ENCODE measurements at regions not wholly inside any gene's neighbourhood (a gene's known extent, or its start where the extent isn't known, plus 50 kb on each side); places are given as distances from the start of the nearest gene placed in this dataset.

DNA sequence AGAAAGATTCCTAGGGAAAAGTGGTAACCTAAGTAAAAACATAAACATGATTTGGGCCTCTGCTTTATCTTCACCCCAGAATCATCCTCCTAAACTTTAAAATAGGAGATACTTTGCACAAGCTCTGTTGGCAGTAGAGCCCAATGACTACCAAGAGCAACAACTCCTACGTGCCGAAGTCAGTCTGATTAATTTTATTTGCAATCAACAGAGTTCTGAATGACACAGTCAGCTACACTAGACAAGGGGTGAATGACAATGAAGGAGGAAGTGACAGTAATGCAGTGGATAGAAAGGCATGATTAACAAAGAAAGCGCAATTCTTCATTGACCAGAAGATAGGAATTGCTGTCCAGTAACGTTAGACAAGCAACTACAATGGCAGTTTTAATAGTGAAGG lies 957.9 kb upstream of the USP15 start:
- H3K9me3 ChIP-seq (ENCODE audit: control insufficient read depth, insufficient read depth, low read length): peaks cover under 1% of the 10 kb centered on the region; the same call in 1 of the 2 replicates
- no peaks in the 10 kb centered on the region for H3K27me3 ChIP-seq (ENCODE audit: control insufficient read depth, insufficient read depth, low read length)
- CTCF ChIA-PET: no interaction called here
- no peak overlapping the region for H3K27ac ChIP-seq (ENCODE audit: low read depth, low read length)
- TF ChIP-seq, protein P1, sequence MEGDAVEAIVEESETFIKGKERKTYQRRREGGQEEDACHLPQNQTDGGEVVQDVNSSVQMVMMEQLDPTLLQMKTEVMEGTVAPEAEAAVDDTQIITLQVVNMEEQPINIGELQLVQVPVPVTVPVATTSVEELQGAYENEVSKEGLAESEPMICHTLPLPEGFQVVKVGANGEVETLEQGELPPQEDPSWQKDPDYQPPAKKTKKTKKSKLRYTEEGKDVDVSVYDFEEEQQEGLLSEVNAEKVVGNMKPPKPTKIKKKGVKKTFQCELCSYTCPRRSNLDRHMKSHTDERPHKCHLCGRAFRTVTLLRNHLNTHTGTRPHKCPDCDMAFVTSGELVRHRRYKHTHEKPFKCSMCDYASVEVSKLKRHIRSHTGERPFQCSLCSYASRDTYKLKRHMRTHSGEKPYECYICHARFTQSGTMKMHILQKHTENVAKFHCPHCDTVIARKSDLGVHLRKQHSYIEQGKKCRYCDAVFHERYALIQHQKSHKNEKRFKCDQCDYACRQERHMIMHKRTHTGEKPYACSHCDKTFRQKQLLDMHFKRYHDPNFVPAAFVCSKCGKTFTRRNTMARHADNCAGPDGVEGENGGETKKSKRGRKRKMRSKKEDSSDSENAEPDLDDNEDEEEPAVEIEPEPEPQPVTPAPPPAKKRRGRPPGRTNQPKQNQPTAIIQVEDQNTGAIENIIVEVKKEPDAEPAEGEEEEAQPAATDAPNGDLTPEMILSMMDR (IDR thresholded peaks at IDR 0.05; ENCODE audit: low read depth, low read length): no peak
- POLR2A ChIA-PET: no interaction called here
- DNase-seq (ENCODE audit: low read depth, low spot score): no peak
- no peak overlapping the region for H3K4me3 ChIP-seq (ENCODE audit: low read depth, low read length)

DNA sequence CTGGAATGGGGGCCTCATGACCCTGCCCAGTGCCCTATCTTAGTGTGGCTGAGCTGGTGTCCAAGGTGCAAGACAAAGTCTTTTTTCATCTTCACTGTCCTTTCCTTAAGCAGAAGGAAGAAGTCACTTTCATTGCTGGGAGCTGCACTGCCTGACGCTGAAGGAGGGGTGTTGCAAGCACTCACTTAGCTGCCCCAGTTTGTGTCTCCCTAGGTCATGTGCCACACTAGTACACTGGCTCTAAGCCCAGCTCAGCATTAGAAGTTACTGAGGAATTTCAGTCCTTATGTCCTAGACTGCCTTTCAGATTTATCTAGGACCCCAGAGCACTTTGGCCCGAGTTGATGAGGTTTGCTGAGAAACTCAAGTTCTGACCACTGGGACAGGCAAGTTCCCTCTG lies 952.0 kb upstream of the USP15 start:
- TF ChIP-seq, protein P1 (IDR thresholded peaks at IDR 0.05; ENCODE audit: low read depth, low read length): no peak
- ChIA-PET CTCF (no interaction called here), POLR2A (no interaction called here)
- Histone ChIP-seq H3K4me3 (ENCODE audit: low read depth, low read length) (no peak overlapping the region), H3K27me3 (ENCODE audit: control insufficient read depth, insufficient read depth, low read length) (no peaks in the 10 kb centered on the region), H3K27ac (ENCODE audit: low read depth, low read length) (no peak overlapping the region), H3K9me3 (ENCODE audit: control insufficient read depth, insufficient read depth, low read length) (peaks cover 12% of the 10 kb centered on the region; the same call in 1 of the 2 replicates)
- no peak for DNase-seq (ENCODE audit: low read depth, low spot score)

DNA sequence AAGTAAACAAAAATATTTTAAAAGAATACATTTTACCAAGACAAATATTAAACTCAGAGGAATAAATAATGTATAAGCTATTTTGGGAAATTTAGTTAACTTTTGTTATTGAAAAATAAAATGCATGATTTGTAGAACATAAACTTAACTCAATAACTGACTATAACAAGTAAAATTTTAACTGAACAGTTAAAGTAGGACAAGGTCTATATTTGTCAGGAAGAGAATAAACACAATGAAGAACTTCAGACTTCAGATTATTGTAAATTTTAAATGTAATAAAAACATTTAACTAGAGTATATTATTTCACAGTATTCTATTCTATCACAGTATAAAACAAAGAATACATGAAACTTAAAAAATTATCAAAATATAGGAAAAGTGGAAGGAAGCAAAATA lies 948.8 kb upstream of the USP15 start:
- Histone ChIP-seq H3K27ac (ENCODE audit: low read depth, low read length) (no peak overlapping the region), H3K9me3 (ENCODE audit: control insufficient read depth, insufficient read depth, low read length) (peaks cover 15% of the 10 kb centered on the region), H3K27me3 (ENCODE audit: control insufficient read depth, insufficient read depth, low read length) (no peaks in the 10 kb centered on the region), H3K4me3 (ENCODE audit: low read depth, low read length) (no peak overlapping the region)
- CTCF ChIA-PET: no interaction called here
- TF ChIP-seq, protein P1 (IDR thresholded peaks at IDR 0.05; ENCODE audit: low read depth, low read length): no peak
- DNase-seq (ENCODE audit: low read depth, low spot score): no peak
- POLR2A ChIA-PET: no interaction called here

DNA sequence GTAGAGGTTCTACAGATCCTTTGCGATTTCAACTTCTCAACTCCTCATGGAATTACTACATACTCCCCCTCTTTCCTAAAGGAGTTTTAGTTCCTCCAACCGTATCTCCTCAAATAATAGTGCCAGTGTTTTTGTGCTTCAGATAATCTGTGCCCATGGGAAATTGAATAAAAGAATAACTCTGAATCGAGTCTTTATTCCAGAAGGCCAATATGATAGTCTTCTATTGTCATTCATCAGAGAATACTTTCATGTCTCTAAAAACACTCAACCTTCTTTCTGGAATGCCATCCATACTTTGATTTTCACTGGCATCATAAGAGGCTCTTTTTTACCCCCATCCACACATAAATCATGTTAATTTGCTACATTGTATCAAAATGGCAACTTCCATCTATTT lies 911.3 kb upstream of the USP15 start:
- Histone ChIP-seq H3K27ac (ENCODE audit: low read depth, low read length) (no peak overlapping the region), H3K9me3 (ENCODE audit: control insufficient read depth, insufficient read depth, low read length) (peaks cover 2% of the 10 kb centered on the region; the same call in 1 of the 2 replicates), H3K4me3 (ENCODE audit: low read depth, low read length) (no peak overlapping the region), H3K27me3 (ENCODE audit: control insufficient read depth, insufficient read depth, low read length) (no peaks in the 10 kb centered on the region)
- POLR2A ChIA-PET: no interaction called here
- TF ChIP-seq, protein P1 (IDR thresholded peaks at IDR 0.05; ENCODE audit: low read depth, low read length): no peak
- DNase-seq (ENCODE audit: low read depth, low spot score): no peak
- CTCF ChIA-PET: no interaction called here

DNA sequence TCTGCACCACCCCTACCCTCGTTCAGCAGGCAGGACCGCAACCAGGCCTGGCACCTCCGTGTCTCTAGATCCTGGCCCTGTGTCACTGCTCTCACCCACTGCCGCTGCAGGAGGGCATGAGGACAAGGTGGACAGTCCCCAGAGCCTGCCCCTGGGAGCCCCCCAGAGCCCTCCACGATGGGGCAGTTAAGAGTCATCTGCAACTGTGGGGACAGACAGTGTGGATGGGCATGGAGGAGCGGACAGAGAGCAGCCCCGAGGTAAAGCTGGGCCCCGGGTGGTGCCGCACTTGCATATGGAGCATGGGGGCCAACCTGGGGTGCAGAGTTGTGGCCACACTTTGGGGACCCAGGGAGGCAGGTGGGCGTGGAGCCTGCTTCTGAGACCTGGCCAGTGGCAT lies 905.1 kb upstream of the USP15 start:
- CTCF ChIA-PET: no interaction called here

More for the DNA sequence above, 905.1 kb upstream of the USP15 start:
- TF ChIP-seq, protein P1 (IDR thresholded peaks at IDR 0.05; ENCODE audit: low read depth, low read length): no peak
- DNase-seq (ENCODE audit: low read depth, low spot score): no peak
- H3K9me3 ChIP-seq (ENCODE audit: control insufficient read depth, insufficient read depth, low read length): peaks cover 28% of the 10 kb centered on the region
- no peak overlapping the region for H3K27ac ChIP-seq (ENCODE audit: low read depth, low read length)
- POLR2A ChIA-PET: no interaction called here
- no peaks in the 10 kb centered on the region for H3K27me3 ChIP-seq (ENCODE audit: control insufficient read depth, insufficient read depth, low read length)
- no peak overlapping the region for H3K4me3 ChIP-seq (ENCODE audit: low read depth, low read length)
